Activated CD8-positive, alpha-beta T cell treated with anti-CD3 and anti-CD28 coated beads, Interleukin-2, amount 10 ng/mL, durations not matched to agents 7 days and 5 days (primary cell): ENCODE measurements at regions not wholly inside any gene's neighbourhood (a gene's known extent, or its start where the extent isn't known, plus 50 kb on each side); places are given as distances from the start of the nearest gene placed in this dataset.

Experiments
- ATAC-seq: fragments of 150-1000 bp; cut with Tn5 transposase; one replicate; pipeline ENCODE4 v1.10.0; 2021; ENCODE audit warnings: moderate library complexity
- CTCF ChIA-PET: fragments of 350-600 bp; sonication (Branson Sonifier 250); formaldehyde crosslinking; loops from one replicate; lab custom pipeline; 2021; ENCODE audit warnings: antibody characterized with exemption; lab: Charles Lee
- POLR2A ChIA-PET: fragments of 350-600 bp; sonication (Branson Sonifier 250); formaldehyde crosslinking; loops from one replicate; lab custom pipeline; 2021; ENCODE audit warnings: antibody characterized with exemption; lab: Charles Lee
- DNase-seq: peaks from one replicate; pipeline ENCODE4 v3.0.0-alpha.2; 2020
- H3K27ac Mint-ChIP-seq: one replicate; pipeline ENCODE4 v1.8.0; 2021; ENCODE audit warnings: mild to moderate bottlenecking, mixed read lengths
- H3K27me3 Mint-ChIP-seq: one replicate; pipeline ENCODE4 v1.8.0; 2021; ENCODE audit warnings: low read depth, mixed read lengths
- H3K36me3 Mint-ChIP-seq: one replicate; pipeline ENCODE4 v1.8.0; 2021; ENCODE audit warnings: low read depth, mixed read lengths
- H3K4me1 Mint-ChIP-seq: one replicate; pipeline ENCODE4 v1.8.0; 2021; ENCODE audit warnings: low read depth, mixed read lengths
- H3K4me3 Mint-ChIP-seq: one replicate; pipeline ENCODE4 v1.8.0; 2021; ENCODE audit warnings: mild to moderate bottlenecking, mixed read lengths
- H3K9me3 Mint-ChIP-seq: one replicate; pipeline ENCODE4 v1.8.0; 2022; ENCODE audit warnings: mixed read lengths; ENCODE audit not compliant: insufficient read depth

DNA sequence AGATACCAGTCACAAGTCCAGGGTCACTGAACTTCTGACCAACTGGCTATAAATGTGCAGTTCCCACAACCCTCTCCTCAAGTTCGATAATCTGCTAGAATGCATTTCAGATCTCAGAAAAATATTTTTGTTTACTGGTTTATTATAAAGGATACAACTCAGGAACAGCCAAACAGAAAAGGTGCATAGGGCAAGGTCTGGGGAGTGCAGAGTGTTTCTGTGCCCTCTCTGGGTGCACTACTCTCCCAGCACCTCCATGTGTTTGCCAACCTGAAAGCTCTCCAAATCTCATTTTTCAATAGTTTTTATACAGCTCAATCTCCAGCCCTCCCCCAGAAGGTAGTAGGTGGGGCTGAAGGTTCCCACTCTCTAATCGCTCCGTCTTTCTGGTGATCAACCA is 85.2 kb downstream of the SKA1 start:
- ATAC-seq (no peak), DNase-seq (no peak)
- no peaks in the 10 kb centered on the region for H3K36me3 Mint-ChIP-seq
- ChIA-PET POLR2A (no interaction called here), CTCF (no interaction called here)
- no peak overlapping the region for H3K27ac Mint-ChIP-seq
- H3K4me3 Mint-ChIP-seq: no peak overlapping the region
- no peaks in the 10 kb centered on the region for H3K9me3 Mint-ChIP-seq
- no peaks in the 10 kb centered on the region for H3K4me1 Mint-ChIP-seq
- H3K27me3 Mint-ChIP-seq: peaks cover 7% of the 10 kb centered on the region

DNA sequence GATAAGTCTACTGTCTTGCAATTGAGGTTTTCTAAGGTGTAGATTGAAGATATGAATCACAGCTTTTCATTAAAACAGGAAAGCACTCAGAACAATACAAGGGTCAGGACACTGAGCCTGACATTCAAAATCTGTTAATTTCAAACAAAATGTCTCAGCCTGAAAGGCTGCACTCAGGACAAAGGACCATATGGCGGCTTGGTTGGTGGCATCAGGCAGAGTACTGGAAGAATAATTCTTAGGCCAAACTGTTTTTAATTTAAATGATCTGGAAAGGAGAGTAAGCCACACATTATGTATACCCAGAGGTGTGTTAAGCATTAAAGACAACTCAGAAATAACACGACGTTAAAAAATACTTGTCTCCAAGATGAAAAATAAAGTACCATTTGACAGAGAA is 85.9 kb downstream of the SKA1 start:
- no peak for DNase-seq
- ATAC-seq: no peak
- no peak overlapping the region for H3K27ac Mint-ChIP-seq
- H3K9me3 Mint-ChIP-seq: no peaks in the 10 kb centered on the region
- POLR2A ChIA-PET: no interaction called here
- peaks cover 7% of the 10 kb centered on the region for H3K27me3 Mint-ChIP-seq
- no peak overlapping the region for H3K4me3 Mint-ChIP-seq
- no peaks in the 10 kb centered on the region for H3K36me3 Mint-ChIP-seq
- H3K4me1 Mint-ChIP-seq: no peaks in the 10 kb centered on the region
- CTCF ChIA-PET: no interaction called here

DNA sequence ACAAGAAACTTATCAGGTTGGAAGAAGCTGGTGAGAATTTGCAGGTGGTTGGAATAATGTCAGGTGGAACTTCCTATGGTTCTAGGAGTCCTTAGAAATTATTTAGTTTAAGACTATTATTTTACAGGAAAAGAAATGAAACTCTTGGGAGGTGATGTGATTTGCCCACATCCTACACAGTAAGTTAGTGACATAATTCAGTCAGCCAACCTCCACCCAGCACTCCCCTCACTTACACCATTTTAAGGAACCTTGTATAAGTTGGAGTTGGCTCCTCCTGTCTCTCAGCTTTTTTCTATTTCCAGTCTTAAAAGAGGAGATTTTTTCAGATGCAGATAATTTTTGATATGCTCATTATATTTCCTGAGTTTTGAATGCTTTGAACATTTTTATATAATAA is 86.4 kb downstream of the SKA1 start:
- ChIA-PET CTCF (no interaction called here), POLR2A (no interaction called here)
- DNase-seq (no peak), ATAC-seq (no peak)
- H3K9me3 Mint-ChIP-seq: no peaks in the 10 kb centered on the region
- H3K4me3 Mint-ChIP-seq: no peak overlapping the region
- H3K4me1 Mint-ChIP-seq: no peaks in the 10 kb centered on the region
- no peaks in the 10 kb centered on the region for H3K36me3 Mint-ChIP-seq
- no peak overlapping the region for H3K27ac Mint-ChIP-seq
- H3K27me3 Mint-ChIP-seq: peaks cover 7% of the 10 kb centered on the region

DNA sequence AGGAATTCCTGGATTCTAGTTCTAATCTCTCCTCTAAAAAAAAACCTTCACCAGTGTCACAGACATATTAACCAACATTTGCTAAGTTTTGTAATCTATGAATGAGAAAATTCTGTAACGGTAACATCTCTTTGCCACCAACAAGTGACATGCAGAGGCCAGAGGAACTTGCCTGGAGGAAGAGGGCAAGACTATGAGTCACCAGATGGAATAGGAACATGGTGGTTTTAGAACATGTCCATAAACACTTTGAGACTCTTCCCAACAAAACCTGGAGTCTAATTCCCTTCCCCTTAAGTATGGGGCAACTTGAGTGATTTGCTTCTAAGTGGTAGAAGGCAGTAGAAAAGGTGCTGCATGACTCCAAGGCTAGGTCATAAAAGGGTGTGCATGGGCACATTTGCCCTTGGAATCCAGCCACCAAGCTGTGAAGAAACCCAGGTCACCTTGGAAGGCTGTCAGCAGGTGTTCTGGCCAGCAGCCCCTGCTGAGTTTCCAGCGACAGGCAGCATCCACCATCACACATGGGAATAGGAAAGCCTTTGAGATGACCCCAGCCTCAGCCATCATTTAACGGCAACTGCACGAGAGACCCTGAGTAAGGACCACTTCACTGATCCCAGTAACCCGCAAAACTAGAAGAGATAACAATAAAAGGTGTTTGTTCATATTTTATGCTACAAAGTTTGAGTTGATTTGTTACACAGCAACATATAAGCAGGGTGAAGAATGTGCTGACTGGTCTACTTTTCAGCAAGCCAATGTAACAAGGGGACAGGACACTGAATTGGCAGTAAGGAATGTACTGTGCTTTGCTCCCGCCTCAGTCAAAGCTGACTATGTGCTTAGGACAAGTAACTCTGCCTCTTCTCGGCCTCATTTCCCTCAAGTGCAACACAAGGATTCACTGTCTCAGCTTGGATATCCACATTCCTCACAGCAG is 90.6 kb downstream of the SKA1 start:
- no peaks in the 10 kb centered on the region for H3K36me3 Mint-ChIP-seq
- no peaks in the 10 kb centered on the region for H3K4me1 Mint-ChIP-seq
- ATAC-seq: no peak
- H3K27ac Mint-ChIP-seq: no peak overlapping the region
- H3K9me3 Mint-ChIP-seq: no peaks in the 10 kb centered on the region
- DNase-seq: no peak
- H3K27me3 Mint-ChIP-seq: peaks cover 7% of the 10 kb centered on the region
- ChIA-PET POLR2A (no interaction called here), CTCF (no interaction called here)
- no peak overlapping the region for H3K4me3 Mint-ChIP-seq

DNA sequence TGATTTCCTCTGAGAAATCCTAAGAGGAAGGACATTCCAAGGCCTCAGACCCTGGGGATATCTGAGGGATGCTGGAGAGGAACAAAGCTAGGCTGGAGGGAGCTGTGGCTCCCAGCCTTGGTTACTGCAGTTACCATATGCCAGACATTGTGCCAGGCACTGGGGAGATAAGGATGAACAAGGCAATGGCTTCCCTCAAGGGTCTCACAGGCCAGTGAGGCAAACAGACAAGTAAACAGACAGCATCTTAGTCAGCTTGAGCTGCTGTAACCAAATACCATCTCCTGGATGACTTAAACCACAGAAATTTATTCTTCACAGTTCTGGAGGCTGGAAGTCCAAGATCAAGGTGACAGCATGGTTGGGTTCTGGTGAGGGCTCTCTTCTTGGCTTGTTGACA is 91.8 kb downstream of the SKA1 start:
- H3K4me1 Mint-ChIP-seq: no peaks in the 10 kb centered on the region
- no peaks in the 10 kb centered on the region for H3K9me3 Mint-ChIP-seq
- no peak overlapping the region for H3K4me3 Mint-ChIP-seq
- ChIA-PET CTCF (no interaction called here), POLR2A (no interaction called here)
- H3K27ac Mint-ChIP-seq: no peak overlapping the region
- ATAC-seq (no peak), DNase-seq (no peak)
- no peaks in the 10 kb centered on the region for H3K36me3 Mint-ChIP-seq
- H3K27me3 Mint-ChIP-seq: peaks cover 7% of the 10 kb centered on the region

DNA sequence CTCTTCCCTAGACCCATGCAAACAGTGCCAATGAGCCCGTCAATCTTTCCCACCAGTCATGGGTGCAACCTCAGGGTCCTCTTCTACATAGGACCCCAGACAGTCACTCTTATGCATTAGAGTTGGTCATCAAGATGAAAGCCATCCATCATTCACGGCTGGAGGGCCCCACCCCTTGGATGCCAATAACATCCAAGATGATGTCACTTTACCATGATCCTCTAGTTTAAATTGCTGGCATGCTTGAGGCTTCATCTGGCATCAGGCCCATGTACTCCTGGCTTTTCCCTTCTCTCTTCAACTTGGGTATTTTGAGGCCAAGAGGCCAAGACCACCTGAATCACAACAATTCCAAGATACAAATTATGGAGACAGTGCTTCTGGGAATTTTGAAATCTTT is 91.1 kb upstream of the MAPK4 start:
- H3K27ac Mint-ChIP-seq: no peak overlapping the region
- ATAC-seq (no peak), DNase-seq (no peak)
- H3K36me3 Mint-ChIP-seq: no peaks in the 10 kb centered on the region
- no peaks in the 10 kb centered on the region for H3K9me3 Mint-ChIP-seq
- ChIA-PET CTCF (no interaction called here), POLR2A (no interaction called here)
- H3K4me3 Mint-ChIP-seq: no peak overlapping the region
- H3K4me1 Mint-ChIP-seq: no peaks in the 10 kb centered on the region
- H3K27me3 Mint-ChIP-seq: peaks cover 6% of the 10 kb centered on the region

DNA sequence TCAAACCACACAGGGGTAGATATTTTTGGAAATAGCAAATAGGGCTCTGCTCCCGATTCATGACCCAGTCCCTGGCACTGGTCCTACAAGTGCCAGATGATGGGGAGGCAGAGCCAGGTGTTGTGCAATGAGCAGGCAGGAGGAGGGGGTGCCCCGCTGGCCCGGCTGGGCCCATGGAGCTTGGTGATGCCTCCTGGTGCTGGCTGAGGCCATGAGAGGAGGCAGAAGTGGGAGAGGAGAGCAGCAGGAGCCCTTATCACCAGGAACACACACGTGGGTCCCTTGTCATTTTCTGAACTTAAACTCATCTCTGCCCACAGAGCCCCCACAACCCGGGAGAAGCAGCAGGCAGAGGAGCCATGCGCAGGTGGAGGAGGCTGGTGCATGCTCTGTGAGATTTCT is 90.5 kb upstream of the MAPK4 start:
- ChIA-PET CTCF (no interaction called here), POLR2A (no interaction called here)

DNA sequence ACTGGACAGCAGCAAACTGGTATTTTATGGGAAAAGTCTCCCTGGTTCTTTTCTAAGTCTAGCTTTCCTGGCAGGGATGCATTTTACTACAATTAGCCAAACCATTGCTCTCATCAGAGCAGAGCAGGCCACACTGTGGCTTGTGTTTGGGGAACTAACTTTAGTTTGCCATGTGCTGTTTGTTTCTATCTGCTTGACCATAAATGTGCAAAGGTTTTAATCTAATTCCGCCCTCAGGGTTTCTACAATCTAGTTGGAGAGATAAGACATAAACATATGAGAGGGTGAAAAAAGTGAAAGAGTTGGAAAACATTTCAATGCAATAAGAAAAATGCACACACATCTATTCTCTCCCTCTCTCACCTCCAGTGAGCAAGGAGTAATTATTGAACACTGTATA is 86.9 kb upstream of the MAPK4 start:
- no peak for ATAC-seq
- no peak overlapping the region for H3K4me3 Mint-ChIP-seq
- H3K27me3 Mint-ChIP-seq: peaks cover 8% of the 10 kb centered on the region
- ChIA-PET POLR2A (no interaction called here), CTCF (no interaction called here)
- no peaks in the 10 kb centered on the region for H3K36me3 Mint-ChIP-seq
- no peaks in the 10 kb centered on the region for H3K9me3 Mint-ChIP-seq
- no peaks in the 10 kb centered on the region for H3K4me1 Mint-ChIP-seq
- H3K27ac Mint-ChIP-seq: no peak overlapping the region
- DNase-seq: no peak

More for the DNA sequence above, 90.5 kb upstream of the MAPK4 start:
- H3K36me3 Mint-ChIP-seq: no peaks in the 10 kb centered on the region
- DNase-seq (no peak), ATAC-seq (no peak)
- no peaks in the 10 kb centered on the region for H3K9me3 Mint-ChIP-seq
- H3K27ac Mint-ChIP-seq: no peak overlapping the region
- no peak overlapping the region for H3K4me3 Mint-ChIP-seq
- H3K27me3 Mint-ChIP-seq: peaks cover 6% of the 10 kb centered on the region
- H3K4me1 Mint-ChIP-seq: no peaks in the 10 kb centered on the region

DNA sequence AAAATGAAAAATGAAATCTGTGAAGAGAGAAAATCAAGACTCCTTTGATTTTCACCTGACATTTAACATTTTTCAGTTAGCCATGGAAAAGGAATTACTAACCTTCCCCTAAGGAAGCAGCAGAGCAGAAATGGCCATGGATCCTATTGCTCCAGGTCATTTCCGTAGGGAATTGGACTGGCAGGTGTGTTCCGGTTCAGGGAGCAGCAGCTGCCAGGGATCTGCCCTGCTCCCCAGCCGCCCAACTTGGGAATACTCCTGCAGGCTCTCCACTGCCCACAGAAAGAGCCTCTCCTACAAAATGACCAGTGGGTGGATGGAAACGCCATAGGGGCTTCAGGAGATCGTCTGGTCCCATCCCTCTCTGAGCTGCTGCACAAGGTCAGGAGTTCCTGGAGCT is 86.0 kb upstream of the MAPK4 start:
- no peaks in the 10 kb centered on the region for H3K9me3 Mint-ChIP-seq
- H3K27me3 Mint-ChIP-seq: peaks cover 10% of the 10 kb centered on the region
- ATAC-seq (no peak), DNase-seq (no peak)
- ChIA-PET CTCF (no interaction called here), POLR2A (no interaction called here)
- H3K4me1 Mint-ChIP-seq: no peaks in the 10 kb centered on the region
- no peaks in the 10 kb centered on the region for H3K36me3 Mint-ChIP-seq
- no peak overlapping the region for H3K4me3 Mint-ChIP-seq
- H3K27ac Mint-ChIP-seq: no peak overlapping the region

DNA sequence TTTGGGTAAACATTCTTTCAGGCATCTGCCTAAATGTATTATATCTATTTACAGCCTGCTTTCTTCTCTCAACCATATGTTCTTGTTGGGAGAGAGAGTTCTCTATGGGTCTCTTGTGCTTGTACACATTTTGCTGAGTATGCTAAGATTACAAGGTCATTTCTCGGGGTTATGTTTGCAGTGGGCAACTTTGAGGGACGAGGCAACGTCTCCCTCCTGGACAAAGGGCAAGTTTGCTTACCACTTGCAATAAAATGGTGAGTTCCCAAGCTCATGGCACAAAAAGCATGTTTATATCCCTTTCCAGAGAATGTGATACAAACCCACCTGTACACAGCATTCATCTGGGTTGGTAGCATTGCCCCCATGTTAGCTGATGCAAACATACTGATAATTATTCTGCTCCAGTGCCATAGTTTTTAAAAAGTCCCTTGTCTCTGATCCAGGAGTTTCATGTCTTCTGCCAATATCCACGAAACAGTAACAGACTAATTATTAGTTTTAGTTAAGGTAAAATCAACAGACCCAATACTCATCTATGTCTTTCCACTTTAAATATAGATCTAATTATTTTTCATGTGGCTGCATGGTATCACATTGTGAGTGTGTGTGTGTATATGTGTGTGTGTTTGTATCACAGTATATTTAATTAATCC is 84.2 kb upstream of the MAPK4 start:
- Mint-ChIP-seq H3K4me1 (no peaks in the 10 kb centered on the region), H3K27me3 (peaks cover 12% of the 10 kb centered on the region), H3K27ac (no peak overlapping the region), H3K36me3 (no peaks in the 10 kb centered on the region), H3K9me3 (no peaks in the 10 kb centered on the region), H3K4me3 (no peak overlapping the region)
- DNase-seq: no peak
- ATAC-seq: no peak
- ChIA-PET POLR2A (no interaction called here), CTCF (no interaction called here)

DNA sequence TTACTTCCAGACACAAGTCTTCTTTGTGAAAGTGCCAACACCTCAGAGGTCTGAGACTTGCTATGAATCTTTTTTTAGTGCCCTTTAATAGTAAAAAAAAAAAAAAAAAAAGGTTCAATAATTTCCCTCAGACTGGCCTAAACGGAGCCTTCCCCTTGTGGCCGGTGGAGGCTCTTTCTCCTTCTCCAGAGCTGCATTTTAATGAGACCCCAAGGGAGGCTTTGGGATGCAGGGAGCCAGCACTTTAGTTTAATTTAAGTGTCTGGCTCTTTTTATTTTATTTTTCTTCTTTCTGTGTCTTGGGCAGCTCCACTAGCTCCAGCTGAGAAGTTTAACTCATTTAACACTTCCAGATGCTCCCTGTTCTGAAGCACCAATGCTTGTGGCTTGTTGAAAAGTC is 67.8 kb upstream of the MAPK4 start:
- ATAC-seq: no peak
- Mint-ChIP-seq H3K4me1 (no peaks in the 10 kb centered on the region), H3K27me3 (peaks cover 9% of the 10 kb centered on the region), H3K27ac (no peak overlapping the region), H3K9me3 (no peaks in the 10 kb centered on the region), H3K4me3 (no peak overlapping the region), H3K36me3 (no peaks in the 10 kb centered on the region)
- POLR2A ChIA-PET: no interaction called here
- no peak for DNase-seq
- CTCF ChIA-PET: no interaction called here

DNA sequence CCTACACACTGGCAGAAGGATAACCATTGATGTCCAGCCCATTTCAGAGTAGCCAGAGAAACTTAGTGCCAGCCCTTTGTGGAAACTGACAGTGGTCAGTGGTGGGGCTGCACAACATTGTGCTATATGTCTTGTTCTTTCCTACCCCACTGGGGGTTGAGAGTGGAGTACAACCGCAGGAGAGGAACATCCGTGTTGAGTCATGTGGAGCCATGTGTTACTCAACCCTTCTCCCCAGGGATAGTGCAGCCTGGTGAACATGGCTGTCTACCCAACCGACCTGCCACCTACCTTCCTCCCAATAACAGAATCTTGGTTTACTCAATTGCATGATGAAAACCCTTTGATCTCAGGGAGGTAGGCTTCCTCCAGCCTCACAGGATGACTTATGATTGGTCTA is 65.3 kb upstream of the MAPK4 start:
- CTCF ChIA-PET: no interaction called here
- peaks cover 15% of the 10 kb centered on the region for H3K27me3 Mint-ChIP-seq
- POLR2A ChIA-PET: no interaction called here
- H3K27ac Mint-ChIP-seq: no peak overlapping the region
- no peak overlapping the region for H3K4me3 Mint-ChIP-seq
- no peaks in the 10 kb centered on the region for H3K4me1 Mint-ChIP-seq
- ATAC-seq (no peak), DNase-seq (no peak)
- no peaks in the 10 kb centered on the region for H3K36me3 Mint-ChIP-seq
- no peaks in the 10 kb centered on the region for H3K9me3 Mint-ChIP-seq
